HTR-8/SVneo (cell line): ENCODE measurements at regions not wholly inside any gene's neighbourhood (a gene's known extent, or its start where the extent isn't known, plus 50 kb on each side); places are given as distances from the start of the nearest gene placed in this dataset.

Experiments used
- DNase-seq: peaks from one replicate; pipeline ENCODE4 v3.0.0; 2011; ENCODE audit warnings: low spot score, mixed read lengths; ENCODE audit not compliant: insufficient read length
- FAIRE-seq: peaks from 2 replicates; lab custom pipeline; 2011; peaks lifted over from hg19 to GRCh38; lab: Jason Lieb, UNC

GRCh38 chr9:82206490-82206889 is 217.9 kb downstream of the SPATA31D1 start:
- no peak for DNase-seq
- FAIRE-seq: no peak

GRCh38 chr9:82206946-82207345 is 218.4 kb downstream of the SPATA31D1 start:
- DNase-seq: no peak
- no peak for FAIRE-seq

DNA sequence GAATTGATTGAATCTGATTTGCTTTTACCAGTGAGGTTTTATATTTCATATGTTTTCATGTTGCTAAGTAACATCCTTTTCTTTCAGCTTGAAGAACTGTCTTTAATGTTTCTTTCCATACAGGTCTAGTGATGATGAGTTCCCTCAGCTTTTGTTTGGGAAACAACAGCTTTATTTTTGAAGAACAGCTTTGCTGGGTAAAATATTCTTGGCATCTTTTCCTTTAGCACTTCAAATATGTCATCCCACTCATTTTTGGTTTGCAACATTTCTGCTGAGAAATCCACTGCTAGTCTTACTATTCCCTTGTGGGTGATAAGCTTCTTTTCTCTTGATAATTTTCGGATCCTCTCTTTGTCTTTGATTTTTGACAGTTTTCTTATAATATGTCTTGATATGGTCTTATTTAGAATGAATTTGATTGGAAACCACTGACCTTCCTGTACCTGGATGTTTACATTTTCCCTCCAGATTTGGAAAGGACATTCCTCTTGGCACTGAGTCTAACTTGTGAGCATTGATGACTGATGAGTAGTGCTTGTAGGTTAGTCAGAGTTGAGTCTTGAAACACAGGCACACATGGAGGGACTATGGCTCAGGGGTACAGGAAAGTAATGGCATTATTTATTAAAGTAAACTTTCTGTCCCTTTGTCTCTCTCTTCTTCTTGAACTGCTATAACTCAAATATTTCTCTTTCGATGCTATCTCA is 220.3 kb downstream of the SPATA31D1 start:
- no peak for DNase-seq

DNA sequence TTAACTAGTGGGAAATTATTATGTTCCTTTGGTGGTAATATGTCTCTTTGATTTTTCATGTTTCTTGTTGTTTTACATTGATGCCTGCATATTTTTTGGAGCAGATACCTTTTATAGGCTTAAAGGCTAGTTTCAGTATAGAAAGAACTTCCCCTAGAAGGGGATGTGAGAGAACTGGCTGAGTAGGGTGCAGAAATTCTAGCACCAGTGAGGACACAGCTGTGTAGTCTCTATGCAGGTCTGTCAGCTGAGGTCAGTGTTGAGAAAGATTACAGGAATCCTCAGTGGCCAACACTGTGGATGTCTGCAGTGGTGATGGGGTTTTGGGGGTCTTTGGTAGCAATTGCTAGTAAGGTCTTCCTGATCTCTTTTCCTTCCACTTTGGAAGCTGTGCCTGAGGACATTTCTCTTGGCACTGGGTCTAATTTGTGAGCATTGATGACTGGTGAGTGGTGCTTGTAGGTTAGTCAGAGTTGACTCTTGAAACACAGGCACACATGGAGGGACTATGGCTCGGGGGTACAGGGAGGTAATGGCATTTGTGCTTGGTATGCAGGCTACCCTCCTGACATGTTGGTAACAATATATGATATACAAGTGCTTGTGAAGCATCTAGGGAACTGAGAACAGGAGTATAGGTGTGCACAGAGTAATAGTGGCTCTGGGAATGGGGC is 221.4 kb downstream of the SPATA31D1 start:
- FAIRE-seq (no peak), DNase-seq (no peak)

More for the DNA sequence above, 220.3 kb downstream of the SPATA31D1 start:
- FAIRE-seq: no peak

- no peak for DNase-seq
- FAIRE-seq: no peak
These were observed 224.3 kb downstream of the SPATA31D1 start for GRCh38 chr9:82212885-82213284.

GRCh38 chr9:82216435-82216834 is 227.9 kb downstream of the SPATA31D1 start:
- no peak for FAIRE-seq
- DNase-seq: no peak

DNA sequence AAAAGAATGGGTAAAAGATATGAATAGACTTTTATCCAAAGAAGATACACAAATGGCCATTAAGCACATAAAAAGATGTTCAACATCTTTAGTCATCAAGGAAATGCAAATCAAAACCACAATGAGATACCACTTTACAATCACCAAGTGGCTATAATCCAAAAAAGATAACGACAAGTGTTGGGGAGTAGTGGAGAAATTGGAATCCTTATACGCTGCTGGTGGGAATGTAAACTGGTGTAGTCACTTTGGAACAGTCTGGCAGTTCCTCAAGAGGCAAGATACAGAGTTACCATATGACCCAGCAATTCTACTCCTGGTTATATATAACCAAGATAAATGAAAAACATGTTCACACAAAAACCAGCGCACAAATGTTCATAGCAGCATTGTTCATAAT is 234.9 kb downstream of the SPATA31D1 start:
- FAIRE-seq (no peak), DNase-seq (no peak)

GRCh38 chr9:82231411-82231810 is 242.8 kb downstream of the SPATA31D1 start:
- FAIRE-seq (no peak), DNase-seq (no peak)

GRCh38 chr9:82234160-82234943 is 245.8 kb downstream of the SPATA31D1 start:
- no peak for DNase-seq
- FAIRE-seq: no peak

DNA sequence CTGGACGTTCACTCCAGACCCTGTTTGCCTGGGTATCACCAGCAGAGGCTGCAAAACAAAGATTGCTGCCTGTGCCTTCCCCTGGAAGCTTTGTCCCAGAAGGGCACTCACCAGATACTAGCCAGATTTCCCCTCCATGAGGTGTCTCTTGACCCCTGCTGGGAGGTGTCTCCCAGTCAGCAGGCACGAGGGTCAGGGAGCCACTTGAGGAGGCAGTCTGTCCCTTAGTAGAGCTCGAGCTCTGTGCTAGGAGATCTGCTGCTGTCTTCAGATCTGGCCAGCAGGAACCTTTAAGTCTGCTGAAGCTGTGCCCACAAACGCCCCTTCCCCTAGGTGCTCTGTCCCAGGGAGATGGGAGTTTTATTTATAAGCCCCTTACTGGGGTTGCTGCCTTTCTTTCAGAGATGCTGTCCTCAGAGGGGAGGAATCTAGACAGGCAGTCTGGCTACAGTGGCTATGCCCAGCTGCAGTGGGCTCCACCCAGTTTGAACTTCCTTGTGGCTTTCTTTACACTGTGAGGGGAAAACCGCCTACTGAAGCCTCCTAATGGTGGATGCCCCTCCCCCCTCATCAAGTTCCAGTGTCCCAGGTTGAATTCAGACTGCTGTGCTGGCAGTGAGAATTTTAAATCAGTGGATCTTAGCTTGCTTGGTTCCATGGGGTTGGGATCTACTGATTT is 253.9 kb downstream of the SPATA31D1 start:
- no peak for FAIRE-seq
- no peak for DNase-seq

DNA sequence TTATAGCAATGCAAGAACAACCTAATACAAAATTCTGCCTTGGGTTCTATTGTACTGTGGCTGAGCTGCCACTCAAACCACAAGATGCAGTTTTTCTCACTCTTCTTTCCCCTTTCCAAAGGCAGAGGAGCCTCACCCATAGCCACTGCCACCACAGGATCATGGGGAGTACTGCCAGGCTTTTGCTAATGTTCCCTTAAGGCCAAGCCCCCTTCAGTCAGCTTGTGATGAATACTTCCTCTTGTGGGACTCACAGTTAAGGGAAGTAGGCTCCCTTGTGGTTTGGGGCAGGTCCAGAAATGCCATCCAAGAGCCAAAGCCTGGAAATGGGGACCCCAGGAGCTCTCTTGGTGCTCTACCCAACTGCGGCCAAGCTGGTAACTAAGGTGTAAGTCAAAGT is 258.7 kb downstream of the SPATA31D1 start:
- no peak for DNase-seq
- no peak for FAIRE-seq

DNA sequence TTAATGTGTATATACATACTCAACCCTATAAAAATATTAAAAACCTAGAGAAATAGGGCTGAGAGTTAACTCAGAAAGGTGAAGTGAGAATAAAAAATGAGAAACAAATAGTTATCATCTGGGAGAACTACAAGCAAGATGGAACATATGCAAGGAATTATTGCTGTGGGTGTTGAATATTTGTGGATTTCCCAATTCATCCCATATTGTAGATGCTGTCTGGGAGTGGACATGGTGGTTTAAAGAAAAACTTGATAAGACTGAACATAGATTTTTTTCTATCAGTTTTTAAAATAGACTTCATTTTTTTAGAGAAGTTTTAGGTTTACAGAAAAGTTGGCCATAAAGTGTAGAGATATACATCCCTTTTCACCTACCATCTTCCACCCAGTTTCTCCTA is 263.5 kb downstream of the SPATA31D1 start:
- DNase-seq (no peak), FAIRE-seq (no peak)

DNA sequence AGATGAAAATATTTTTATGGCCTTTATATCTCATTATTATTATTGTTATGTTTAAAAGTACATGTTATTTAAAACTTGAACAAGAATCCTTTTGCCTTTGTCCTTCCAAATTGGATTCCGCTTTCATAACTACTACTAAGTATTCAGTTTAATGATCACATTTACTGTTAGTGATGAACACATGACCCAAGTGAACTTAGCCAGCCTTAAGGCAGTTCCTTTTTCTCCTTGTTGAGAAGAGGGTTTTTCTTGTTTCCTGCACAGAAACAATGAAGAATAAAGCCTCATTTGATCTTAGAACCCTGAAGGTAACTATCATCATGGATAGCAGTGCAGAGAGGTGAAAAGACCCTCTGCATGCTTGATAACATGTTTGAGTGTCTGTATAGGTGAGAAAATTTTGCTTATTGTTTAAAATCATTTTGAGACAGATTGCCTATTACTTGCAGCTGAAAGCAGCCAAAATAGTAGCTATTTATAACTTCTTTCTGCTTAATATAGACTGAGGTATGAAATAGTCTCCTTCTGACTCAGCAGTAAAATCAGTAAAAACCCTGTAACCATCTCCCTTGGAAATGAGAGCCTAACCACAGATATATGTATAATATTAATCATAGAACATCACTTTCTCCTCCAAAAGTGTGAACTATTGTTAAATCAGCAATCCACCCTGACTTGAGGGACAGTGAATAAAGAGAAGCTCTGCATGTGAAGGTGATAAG is 266.2 kb downstream of the SPATA31D1 start:
- FAIRE-seq (no peak), DNase-seq (no peak)

DNA sequence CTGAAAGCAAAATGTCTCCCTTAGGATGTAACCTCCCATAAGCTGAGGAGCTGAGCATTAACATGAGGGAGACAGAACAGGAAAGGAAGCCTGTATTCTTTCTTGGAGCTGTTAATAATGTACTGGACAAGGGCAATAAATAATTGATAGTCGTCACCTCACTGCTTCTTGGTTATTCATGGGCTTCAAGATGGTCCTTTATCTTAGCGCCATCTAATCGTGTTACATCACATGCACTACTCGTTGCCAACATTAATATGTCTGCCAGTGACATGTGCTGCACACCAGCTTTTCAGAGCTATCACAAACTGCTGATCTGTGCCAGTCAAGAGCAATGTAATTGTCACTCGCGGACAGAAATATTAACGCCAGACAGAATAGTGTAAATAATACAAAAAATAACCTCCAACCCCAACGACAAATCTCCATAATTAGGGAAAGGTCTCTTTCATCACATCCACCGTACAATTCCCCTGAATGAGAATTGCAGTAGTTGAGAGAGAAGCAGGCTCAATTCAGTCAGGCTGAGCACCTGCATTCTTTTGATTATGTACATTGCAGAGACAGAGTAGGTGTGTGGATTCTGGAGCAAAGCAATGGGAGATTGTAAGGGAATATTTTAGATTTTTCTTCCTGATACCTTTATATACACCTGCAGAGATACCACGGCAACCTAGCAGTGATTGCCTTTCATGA is 267.1 kb downstream of the SPATA31D1 start:
- no peak for FAIRE-seq
- no peak for DNase-seq

DNA sequence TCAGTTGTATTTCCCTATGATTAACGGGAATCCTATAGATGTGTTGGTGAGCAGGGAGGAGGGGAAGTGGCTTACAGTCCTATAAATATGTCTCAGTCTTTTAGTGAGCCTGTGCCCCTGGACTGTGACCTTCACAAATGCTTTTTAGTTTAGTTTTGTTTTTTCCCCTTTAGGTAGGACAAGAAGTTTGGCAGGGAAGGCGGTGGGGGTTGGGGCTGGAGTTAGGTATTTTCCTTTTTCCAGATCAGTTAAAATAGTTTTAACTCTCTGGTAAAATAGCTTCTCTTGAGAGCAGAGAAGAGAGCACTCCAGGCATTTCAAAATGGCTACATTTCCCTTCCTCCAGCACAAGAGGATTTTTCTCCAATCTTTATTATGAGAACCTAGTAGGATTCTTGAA is 272.1 kb downstream of the SPATA31D1 start:
- no peak for DNase-seq
- FAIRE-seq: no peak

DNA sequence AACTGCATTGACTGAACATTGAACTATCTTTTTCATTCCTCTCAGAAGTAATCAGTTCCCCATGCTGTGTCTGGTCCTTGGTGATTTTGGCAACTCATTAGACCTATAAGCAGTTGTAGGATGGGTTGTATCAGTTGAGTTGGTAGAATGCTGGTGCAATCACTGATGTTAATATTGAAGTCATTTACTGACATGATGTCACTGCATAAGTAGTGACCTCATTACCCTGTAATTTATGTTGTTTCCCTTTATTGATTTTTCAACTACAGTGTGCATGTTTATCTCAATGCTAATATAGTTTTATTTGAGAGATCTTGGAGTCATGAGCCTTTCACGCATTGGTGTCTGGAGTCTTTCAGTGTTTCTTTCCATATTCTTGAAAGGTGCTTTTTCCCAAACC is 275.0 kb downstream of the SPATA31D1 start:
- FAIRE-seq: no peak

GRCh38 chr9:82271106-82271561 is 282.6 kb downstream of the SPATA31D1 start:
- FAIRE-seq (no peak), DNase-seq (no peak)

More for the DNA sequence above, 275.0 kb downstream of the SPATA31D1 start:
- DNase-seq: no peak

DNA sequence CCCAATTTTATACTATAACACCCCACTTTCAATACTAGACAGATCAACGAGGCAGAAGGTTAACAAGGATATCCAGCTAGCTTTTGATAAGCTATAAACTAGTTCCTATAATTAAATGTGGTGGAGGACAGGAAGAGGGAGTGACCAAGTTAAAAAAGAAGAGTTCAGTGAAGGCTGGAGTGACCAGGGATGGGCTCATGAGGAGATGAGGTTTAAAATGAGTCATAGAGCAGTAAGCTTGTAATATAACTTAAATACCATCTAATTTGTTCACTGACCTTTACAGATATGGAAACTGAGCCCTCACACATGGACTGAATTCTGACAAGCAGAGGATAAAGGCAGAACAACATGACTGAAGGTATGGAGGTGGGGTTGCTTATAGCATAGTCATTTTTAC is 284.5 kb downstream of the SPATA31D1 start:
- FAIRE-seq: no peak
- DNase-seq: no peak

DNA sequence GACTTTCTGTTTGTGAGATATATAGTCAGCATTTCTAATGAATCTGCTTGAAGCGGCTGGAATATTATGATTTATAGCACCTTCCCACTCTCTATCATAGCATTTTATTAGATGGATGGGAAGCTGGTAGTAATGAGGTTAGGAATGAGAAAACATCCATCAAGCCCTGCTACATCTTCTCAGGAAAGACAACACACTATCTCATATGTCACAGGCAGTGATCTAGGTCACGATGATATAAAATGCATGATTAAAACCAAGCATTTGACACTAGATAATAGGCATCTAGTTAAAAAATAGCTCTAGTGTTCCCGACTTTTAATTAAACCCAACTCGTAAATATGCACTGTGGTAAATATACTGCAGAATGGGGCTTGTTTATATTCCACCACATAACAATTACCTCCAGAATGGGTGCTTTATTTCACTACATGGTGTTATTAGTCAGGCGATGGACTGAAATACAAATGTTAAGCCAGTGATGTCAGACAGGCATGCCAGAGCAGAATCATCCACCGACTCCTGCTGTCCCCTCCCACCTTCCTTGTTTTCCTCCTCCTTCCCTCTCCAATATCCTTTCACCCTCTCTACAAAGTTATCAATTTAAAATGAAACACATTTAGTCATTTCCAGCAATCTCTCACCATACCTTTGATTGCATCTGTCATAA is 286.8 kb downstream of the SPATA31D1 start:
- FAIRE-seq (no peak), DNase-seq (no peak)
